ENCODE measurements at regions not wholly inside any gene's neighbourhood (a gene's known extent, or its start where the extent isn't known, plus 50 kb on each side); places are given as distances from the start of the nearest gene placed in this dataset.

- DNase-seq, result no peak
These were observed 304.2 kb downstream of the FBXO15 start for GRCh38 chr18:73843455-73843854.

- DNase-seq, result no peak
These were observed 304.7 kb downstream of the FBXO15 start for GRCh38 chr18:73842795-73843394.

- no peak for DNase-seq
These were observed 306.0 kb downstream of the FBXO15 start for GRCh38 chr18:73841661-73842060.

GRCh38 chr18:73840319-73840945 lies 307.2 kb downstream of the FBXO15 start:
- DNase-seq, result no peak

GRCh38 chr18:73839441-73839840 lies 308.2 kb downstream of the FBXO15 start:
- no peak for DNase-seq

- DNase-seq, result no peak
These were observed 309.5 kb downstream of the FBXO15 start for GRCh38 chr18:73838107-73838506.

- DNase-seq, result no peak
These were observed 311.8 kb downstream of the FBXO15 start for GRCh38 chr18:73835656-73836364.

- no peak for DNase-seq
These were observed 312.6 kb downstream of the FBXO15 start for GRCh38 chr18:73835039-73835438.

GRCh38 chr18:73831688-73832087 lies 315.9 kb downstream of the FBXO15 start:
- no peak for DNase-seq

- no peak for DNase-seq
These were observed 318.5 kb downstream of the FBXO15 start for GRCh38 chr18:73829146-73829545.

- DNase-seq, result no peak
These were observed 319.8 kb downstream of the FBXO15 start for GRCh38 chr18:73827801-73828200.

- no peak for DNase-seq
These were observed 321.5 kb downstream of the FBXO15 start for GRCh38 chr18:73826098-73826497.

GRCh38 chr18:73824671-73825070 lies 323.0 kb downstream of the FBXO15 start:
- no peak for DNase-seq

- DNase-seq, result no peak
These were observed 335.2 kb downstream of the FBXO15 start for GRCh38 chr18:73812423-73812822.

- DNase-seq, result no peak
These were observed 340.0 kb downstream of the FBXO15 start for GRCh38 chr18:73807551-73808192.

- DNase-seq, result no peak
These were observed 341.6 kb downstream of the FBXO15 start for GRCh38 chr18:73805991-73806390.

- no peak for DNase-seq
These were observed 350.2 kb downstream of the FBXO15 start for GRCh38 chr18:73797419-73797818.

- DNase-seq, result no peak
These were observed 354.2 kb downstream of the FBXO15 start for GRCh38 chr18:73793386-73793785.

GRCh38 chr18:73791081-73791480 lies 356.6 kb downstream of the FBXO15 start:
- no peak for DNase-seq

- DNase-seq, result no peak
These were observed 357.0 kb downstream of the FBXO15 start for GRCh38 chr18:73790587-73790986.

- DNase-seq, result no peak
These were observed 360.3 kb downstream of the FBXO15 start for GRCh38 chr18:73787316-73787715.

GRCh38 chr18:73785300-73785699 lies 362.3 kb downstream of the FBXO15 start:
- DNase-seq, result no peak

- DNase-seq, result no peak
These were observed 362.8 kb downstream of the FBXO15 start for GRCh38 chr18:73784853-73785252.

- no peak for DNase-seq
These were observed 365.2 kb downstream of the FBXO15 start for GRCh38 chr18:73782405-73782804.

Data from NCI-H2171 (cell line).